Islet precursor cell (in vitro differentiated cells): ENCODE measurements at regions not wholly inside any gene's neighbourhood (a gene's known extent, or its start where the extent isn't known, plus 50 kb on each side); places are given as distances from the start of the nearest gene placed in this dataset.
A peak's percentile ranks its signal among the peaks of the same experiment; 100 is the strongest.
"Not testable (repeated sequence)": the region's sequence is repeated elsewhere in the genome, so short reads cannot be mapped to it uniquely, and the experiment has no call there.

ENCODE experiments used
- DNase-seq: peaks from one replicate; pipeline ENCODE4 v3.0.0-alpha.2; 2018

DNA sequence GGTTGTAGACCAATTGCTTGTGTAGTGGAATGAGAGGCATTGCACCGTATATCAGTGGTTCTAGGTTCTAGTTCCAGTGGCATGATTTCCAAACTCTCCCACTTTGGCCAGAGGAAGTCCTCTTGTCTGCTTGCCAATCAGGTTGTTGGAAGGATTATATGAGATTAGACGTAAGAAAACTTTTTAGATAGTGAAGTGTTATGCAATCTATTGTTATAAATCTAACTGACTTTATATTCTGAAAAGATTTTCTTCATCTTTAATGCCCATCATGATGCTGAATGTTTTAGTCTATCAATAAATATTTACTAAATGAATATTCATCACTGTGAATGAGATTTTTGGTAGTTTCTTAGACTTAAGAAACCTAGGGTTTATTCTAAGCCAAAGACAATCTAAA is 152.6 kb downstream of the TFPI2 start:
- DNase-seq: no peak

DNA sequence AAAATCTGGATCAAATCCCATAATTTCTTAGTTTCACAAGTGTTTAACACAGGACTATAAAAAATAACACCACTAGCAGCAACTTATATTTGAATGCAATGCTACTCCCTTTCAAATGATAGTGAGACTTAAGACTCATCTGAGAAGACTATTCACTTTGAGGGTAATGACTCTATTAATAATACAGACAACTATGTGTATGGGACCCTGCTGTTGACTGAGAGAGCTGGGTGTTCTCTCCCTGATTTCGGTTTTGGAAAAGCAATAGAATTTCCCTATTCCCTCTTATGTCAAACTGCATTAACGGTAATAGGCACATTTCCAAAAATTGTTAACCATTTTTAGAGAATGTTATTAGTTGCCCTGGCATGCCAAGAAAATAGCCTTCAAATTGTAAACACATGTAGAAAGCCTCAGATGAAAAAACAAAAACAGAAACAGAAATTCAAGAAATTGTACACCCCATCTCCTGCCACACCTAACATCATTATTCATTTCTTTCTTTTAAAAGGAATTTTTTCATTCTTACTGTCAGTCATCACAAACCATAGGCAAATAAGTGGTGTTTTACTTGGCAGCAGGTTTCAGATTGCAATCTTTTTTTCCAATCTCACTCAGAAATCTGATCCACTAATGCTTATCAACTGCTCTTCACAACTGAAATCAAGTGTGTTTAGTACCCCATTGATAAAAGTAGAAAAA is 153.7 kb downstream of the TFPI2 start:
- DNase-seq: no peak

DNA sequence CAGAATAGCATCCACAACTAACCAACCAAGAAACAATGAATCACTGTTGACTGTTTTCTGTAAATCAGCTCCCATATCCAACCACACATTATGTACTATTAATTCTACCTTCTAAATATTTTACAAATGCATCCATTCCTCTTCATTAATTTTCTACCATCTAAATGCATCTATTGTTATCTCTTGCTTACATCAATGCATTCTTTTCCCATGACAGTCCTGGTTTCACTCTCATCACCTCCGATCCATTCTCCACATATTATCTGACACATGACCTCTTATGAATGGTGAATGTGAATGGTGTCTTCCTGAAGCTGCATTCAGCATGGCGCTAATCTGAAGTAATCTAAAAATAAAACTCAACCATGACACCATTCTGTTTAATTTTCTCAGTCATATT is 153.8 kb upstream of the CALCR start:
- no peak for DNase-seq

DNA sequence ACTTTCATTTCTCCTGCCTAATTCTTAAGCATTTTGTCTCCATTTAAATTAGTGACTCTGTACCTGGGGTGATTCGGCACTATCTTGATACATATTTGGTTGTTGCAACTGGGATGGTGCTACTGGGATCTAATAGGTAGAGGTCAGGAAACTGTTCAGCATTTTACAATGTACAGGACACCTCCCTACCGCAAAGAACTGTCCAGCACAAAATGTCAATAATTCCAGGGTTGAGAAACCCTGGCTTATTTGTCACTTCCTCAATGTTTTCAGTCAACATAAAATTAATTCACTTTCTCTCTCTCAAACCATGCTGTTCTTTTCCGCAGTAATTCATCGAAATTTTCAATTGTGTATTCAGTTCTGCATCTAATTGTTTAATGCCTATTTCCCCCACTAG is 151.4 kb upstream of the CALCR start:
- DNase-seq: no peak

DNA sequence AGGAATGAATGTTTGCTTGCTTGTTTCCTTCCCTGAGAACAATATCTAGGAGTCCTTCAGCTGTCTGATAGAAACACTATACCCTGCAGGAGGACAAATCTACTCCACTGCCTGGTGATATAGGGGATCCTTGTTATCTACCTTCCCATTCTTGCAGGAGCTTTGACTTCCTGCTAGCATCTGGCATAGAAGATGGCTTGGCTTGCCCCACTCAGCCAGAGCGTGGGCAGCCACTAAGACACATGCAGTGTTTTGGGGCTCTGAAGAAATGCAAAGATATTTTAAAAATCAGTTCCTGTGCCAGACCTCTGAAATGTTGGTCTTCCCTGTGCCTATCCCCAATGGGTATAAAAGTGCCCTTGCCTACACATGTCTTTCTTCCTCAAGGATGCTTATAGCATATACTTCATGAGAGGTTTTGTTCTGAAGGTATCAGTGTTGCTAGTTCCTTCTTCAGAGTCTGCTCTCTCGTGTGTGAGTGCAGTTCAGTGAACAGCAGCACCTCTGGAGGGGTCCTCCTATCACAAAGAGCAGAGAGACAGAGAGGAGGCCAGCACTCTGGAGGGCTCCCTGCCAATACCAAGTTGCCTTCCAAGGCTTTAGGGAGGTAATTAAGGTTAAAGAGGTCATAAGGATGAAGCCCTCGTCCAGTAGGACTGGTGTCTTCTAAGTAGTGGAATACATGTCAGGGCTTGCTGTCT is 149.1 kb upstream of the CALCR start:
- DNase-seq: no peak

DNA sequence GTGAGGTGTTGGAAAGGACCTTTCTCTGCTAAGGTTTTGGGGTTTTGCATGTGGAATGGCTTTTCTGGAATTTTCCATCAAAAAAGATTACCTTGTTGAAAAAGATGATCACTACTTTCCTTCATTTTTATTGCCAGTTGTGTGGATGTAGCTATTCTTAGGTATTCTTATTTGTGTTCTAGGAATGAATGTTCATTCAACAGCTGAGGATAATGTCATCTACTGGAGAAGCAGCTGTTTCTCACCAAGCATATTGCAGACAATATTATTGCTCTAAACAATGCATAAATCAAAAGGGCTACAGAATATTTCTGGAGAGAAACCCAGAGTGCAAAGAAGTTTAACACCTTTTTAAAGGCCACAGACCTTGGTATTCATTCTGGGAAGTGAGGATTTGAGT is 145.6 kb upstream of the CALCR start:
- DNase-seq: no peak

DNA sequence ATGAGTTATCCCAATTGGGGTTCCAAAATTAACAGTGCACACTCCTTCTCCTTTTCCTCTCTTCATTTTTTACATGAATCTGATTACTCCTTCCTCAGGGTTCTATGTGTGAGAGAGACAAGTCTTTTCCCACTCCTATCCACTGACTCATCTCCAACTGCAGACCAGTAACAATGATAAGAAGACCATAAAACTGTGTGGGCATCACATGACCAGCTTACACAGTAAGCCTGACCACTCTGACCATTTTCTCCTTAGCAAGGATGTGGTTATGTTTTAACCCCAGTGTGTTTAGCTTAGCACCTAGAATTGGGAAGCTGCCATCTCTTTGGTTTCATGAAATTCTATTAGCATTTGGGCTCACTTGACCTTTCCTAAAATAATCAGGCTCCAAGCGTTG is 145.0 kb upstream of the CALCR start:
- DNase-seq: peak; percentile 62

DNA sequence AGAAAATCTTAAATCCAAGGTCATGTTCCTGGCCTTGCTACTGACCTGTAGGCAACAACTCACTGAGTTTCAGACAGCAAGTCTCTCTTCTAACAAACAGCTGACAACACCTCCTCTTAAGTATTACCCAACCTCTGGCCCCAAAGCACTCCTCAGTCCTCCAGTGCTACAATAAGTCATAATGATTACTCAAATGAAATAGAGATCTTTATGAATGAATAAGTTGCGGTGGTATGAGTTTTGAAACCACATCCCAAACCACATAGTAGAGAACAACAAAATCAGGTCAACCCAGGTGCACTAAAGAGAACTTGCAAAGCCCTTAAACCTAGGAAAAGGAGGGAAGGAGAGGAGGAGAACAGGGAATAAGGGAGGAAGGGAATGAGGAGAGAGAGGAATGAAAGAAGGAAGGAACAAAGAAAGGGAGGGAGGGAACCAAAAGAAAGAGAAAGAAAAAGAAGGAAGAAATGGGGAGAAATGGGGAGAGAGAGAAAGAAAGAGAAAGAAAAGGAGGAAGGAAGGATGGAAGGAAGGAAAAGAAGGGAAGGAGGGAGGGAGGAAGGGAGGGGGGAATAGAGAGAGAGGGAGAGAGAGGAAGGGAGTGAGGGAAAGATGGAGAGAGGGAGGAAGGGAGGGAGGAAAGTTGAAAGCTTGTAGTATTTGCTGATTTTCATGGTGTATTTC is 142.8 kb upstream of the CALCR start:
- DNase-seq: no peak

DNA sequence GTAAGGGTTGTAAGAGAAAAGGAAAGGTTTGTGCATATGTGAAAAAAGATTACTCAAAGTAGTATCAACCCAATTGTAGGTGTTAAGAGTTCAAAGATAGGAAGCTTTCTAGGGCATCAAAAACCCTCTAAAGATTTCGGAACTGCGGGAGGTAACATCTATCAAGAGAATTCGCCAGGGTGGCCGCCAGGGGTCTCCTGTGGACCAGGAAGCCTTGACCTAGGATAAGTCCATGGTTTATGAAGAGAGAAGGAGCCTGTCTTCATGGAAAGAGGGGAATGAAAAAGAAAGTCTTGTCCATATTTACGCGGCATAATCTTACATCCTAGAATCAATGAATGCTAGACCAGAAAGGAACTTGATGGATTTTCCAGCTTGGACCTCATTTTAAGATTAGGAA is 140.7 kb upstream of the CALCR start:
- DNase-seq: peak; percentile 76

DNA sequence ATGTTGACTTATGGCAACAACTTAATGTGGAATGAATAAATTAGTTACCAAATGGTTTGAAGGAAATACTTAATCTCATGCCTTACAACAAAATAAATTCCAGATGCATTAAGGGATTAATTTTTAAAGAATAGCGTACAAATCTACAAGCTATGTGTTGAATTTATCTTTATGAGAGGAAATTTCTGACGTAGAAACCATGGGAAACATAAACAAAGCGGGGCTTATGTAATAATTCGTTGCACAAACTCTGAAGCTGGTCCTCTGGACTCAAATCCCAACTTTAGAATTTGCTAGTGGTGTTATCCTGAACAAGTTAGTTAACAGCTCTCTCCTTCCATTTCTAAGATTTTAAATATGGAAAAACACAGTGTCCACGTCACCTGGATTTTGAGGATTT is 137.4 kb upstream of the CALCR start:
- no peak for DNase-seq

DNA sequence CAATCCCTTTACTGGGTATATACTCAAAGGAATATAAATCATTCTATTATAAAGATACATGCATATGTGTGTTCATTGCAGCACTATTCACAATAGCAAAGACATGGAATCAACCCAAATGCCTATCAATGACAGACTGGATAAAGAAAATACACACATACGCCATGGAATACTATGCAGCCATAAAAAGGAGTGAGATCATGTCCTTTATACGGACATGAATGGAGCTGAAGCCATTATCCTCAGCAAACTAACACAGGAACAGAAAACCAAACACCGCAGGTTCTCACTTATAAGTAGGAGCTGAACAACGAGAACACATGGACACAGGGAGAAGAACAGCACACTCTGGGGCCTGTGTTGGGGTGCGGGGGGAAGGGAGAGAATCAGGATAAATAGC is 133.7 kb upstream of the CALCR start:
- not testable (repeated sequence) for DNase-seq

DNA sequence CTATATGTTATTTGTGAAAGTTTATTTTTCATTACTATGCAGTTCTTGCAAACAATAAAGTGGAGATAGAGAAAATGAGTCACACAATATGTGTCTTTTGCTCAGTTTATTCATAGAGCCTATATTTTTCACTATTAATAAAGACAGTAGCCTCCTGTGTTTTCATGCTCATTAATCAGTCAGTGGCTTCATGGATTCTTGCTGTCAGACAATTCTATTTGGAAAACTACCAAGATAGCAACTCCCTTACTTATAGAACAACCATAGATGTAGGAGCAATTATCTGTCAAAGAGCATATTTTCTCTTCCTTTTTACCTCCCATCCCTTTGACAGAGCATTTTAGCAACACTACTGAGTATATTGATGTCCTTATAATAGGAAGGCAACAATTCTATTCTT is 132.7 kb upstream of the CALCR start:
- no peak for DNase-seq

DNA sequence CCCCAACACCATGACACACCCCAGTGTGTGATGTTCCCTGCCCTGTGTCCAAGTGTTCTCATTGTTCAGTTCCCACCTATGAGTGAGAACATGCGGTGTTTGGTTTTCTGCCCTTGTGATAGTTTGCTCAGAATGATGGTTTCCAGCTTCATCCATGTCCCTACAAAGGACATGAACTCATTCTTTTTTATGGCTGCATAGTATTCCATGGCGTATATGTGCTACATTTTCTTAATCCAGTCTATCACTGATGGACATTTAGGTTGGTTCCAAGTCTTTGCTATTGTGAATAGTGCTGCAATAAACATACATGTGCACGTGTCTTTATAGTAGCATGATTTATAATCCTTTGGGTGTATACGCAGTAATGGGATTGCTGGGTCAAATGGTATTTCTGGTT is 131.6 kb upstream of the CALCR start:
- not testable (repeated sequence) for DNase-seq

DNA sequence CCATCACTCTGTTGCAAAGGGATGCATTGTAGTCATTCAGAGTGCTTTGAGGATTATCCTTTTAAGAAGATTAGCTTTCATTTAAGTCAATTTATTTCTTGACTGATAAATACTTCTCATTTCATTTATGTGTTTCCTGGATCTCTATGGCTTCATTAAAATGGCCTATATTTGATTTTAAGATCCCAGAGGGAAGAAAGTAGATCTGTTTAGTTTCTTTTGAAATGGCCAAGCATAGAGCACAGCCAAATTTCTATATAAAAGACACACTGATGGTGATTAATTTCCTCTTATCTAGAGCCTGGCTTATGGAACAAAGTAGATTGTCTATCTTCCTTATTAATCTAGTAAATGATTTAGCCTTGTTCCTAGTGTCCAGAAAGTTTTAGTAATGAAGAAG is 129.7 kb upstream of the CALCR start:
- no peak for DNase-seq

DNA sequence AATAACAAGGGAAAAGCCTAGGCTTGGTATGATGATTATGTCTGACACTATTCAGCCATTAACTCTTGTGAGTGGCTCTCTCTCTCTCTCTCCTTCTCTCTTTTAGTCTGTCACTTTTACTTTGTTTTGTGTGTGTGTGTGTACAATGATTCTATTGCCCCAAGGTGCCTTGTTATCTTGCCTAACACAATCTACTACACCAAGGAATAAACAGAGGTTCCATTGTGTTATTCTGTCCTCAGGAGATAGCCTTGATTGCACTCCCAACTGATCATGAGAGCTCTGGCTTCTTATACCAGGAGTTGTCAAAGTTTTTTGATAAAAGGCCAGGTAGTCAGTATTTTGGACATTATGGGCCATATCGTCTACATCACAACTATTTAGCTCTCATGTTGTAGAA is 123.4 kb upstream of the CALCR start:
- DNase-seq: no peak

DNA sequence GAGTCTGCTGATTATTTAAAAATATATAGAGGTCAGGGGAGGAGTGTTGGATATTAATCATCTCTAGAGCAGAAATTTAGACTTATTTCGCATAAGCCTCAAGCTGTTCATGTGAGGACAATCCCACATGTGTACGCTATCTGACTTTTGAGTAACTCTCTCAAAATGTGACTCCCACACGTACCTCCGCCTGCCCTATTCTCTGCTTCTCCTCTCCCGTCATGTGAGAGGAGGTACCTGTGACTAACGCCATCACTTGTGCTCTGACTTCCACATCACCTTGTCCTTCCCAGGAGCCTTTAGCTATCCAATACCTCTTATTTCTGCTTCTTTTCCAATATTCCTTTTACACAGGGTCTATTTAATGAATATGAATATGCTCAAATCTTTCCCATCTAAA is 119.3 kb upstream of the CALCR start:
- no peak for DNase-seq

DNA sequence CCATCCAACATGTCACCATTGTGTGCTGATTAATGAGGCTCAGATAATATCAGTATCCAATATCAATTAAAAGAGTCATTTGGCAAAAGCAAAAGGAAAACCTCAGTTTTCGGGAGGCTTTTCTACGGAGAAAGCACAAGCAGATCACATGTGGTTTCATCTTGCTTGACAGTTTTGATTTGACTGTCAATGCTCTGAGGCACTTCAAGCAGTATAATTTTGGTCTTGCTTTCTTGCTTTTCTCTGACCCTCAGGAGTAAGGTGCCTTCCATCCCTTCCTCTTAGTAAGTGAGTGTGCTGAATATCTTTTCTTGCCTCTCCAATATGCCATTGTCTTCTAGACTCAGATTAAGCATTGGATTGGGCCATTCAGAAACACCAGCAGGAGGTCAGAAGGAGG is 115.5 kb upstream of the CALCR start:
- DNase-seq: no peak

DNA sequence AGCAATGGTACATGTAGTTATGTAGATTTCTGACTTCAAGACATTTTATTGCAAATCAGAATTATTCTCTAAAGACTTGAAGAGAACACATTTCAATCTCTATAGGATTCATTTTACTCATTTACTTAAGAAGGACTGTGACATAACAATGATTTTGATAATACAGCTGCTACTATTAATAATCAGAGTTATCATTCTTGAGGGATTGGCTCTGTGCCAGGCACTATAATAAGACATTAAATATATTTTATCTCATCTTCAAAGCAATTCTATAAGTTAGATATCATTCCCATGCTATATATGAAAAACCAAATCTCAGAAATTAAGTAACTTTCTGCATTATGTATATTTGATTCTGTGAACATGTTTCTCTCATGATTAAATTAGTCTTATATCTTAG is 103.7 kb upstream of the CALCR start:
- DNase-seq: no peak

DNA sequence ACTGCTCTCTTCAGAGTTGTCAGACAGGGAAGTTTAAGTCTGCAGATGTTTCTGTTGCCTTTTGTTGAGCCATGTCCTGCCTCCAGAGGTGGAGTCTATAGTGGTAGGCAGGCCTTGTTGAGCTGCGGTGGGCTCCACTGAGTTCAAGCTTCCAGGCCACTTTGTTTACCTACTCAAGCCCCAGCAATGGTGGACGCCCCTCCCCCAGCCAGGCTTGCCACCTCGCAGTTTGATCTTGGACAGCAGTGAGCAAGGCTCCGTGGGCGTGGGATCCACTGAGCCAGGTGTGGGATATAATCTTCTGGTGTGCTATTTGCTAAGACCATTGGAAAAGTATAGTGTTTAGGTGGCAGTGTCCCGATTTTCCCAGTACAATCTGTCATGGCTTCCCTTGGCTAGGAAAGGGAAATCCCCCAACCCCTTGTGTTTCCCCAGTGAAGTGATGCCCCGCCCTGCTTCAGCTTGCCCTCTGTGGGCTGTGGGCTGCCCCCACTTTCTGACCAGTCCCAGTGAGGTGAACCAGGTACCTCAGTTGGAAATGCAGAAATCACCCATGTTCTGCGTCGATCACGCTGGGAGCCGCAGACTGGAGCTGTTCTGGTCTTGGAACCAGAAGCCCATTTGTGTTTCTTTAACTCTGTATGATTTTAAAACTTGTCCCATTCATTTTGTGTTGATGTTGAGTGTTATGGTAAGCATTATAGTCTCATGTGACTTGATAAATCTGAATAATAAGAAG is 89.2 kb upstream of the CALCR start:
- no peak for DNase-seq

DNA sequence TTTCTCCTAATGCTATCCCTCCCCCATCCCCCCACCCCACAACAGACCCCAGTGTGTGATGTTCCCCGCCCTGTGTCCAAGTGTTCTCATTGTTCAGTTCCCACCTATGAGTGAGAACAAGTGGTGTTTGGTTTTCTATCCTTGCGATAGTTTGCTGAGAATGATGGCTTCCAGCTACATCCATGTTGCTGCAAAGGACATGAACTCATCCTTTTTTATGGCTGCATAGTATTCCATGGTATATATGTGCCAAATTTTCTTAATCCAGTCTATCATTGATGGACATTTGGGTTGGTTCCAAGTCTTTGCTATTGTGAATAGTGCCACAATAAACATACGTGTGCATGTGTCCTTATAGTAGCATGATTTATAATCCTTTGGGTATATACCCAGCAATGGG is 83.6 kb upstream of the CALCR start:
- not testable (repeated sequence) for DNase-seq

DNA sequence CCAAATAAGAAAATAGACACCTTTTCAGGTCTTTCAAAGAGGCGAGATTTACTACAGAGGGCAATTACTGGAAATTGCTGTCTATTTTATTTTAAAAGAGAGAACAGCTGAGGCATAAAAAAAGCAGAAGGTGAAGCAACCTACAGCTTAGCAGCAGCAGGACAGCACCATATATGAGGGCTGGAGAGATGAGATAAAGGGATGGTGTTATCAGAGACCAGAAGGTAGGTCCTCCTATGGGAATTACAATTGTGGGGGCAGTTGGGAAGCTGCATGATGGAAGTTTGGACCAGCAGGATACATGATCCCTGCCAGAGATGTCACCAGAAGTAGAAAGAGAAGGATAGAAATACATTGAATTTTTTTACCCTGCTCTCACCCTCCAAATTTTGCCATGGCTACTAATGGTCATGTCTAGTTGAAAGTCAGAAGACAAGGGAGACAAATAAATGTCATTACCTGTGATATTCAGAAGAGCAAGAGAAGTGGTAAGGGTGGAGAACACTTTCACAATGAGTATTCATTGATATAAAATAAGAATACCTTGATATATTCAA is 77.2 kb upstream of the CALCR start:
- DNase-seq: no peak

DNA sequence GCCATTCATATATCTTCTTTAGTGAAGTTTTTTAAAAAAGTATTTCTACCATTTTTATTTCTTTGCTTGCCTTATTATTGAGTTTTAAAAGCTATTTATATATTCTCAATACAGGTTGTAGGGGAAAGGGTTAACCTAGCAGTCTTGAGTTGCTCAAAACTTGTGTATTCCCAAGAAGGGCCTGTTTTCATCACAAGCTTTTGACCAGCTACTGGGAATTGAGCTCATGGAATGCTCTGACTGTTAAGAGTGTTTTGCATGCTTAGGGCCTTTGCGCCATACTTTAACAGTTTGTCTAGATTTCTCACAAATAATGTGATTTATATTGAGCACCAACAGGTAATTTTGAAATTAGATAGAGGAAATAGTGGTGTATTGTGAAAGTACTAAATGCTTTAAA is 72.0 kb upstream of the CALCR start:
- DNase-seq: peak; percentile 62

DNA sequence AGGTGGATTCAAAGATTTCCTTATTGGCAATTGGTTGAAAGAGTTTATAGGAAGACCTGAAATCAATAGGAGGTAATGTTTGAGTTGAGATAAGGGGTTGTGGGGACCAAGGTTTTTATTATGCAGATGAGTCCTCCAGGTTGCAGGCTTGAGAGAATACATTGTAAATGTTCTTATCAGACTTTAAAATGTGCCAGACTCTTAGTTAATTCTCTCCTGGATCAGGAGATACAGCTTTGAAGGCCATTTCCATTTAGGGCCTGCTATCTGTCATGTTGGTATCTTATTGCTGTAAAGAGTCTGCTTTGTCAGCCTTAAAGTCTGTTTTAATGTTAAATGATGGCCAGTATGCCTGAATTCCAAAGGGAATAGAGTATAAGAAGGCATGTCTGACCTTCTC is 61.8 kb upstream of the CALCR start:
- DNase-seq: no peak
